HG03135 (cell line): ENCODE measurements at regions not wholly inside any gene's neighbourhood (a gene's known extent, or its start where the extent isn't known, plus 50 kb on each side); places are given as distances from the start of the nearest gene placed in this dataset.

Experiments
- ATAC-seq: cut with Tn5 transposase; IDR thresholded peaks from one replicate; pipeline ENCODE4 v1.9.1; 2021; ENCODE audit warnings: mild to moderate bottlenecking, moderate library complexity; ENCODE audit not compliant: unreplicated experiment

- ATAC-seq = no peak
Observed at GRCh38 chr5:143511736-143512135, 108.2 kb upstream of the NR3C1 start.

GRCh38 chr5:143509758-143510221 is 106.3 kb upstream of the NR3C1 start:
- peak; percentile 87 for ATAC-seq

GRCh38 chr5:143506836-143507552 is 103.5 kb upstream of the NR3C1 start:
- no peak for ATAC-seq

- ATAC-seq = no peak
Observed at GRCh38 chr5:143505934-143506333, 102.4 kb upstream of the NR3C1 start.

GRCh38 chr5:143505354-143505753 is 101.9 kb upstream of the NR3C1 start:
- ATAC-seq = no peak

GRCh38 chr5:143501310-143502044 is 98.0 kb upstream of the NR3C1 start:
- ATAC-seq = no peak

GRCh38 chr5:143499480-143500114 is 96.1 kb upstream of the NR3C1 start:
- no peak for ATAC-seq

GRCh38 chr5:143498821-143499220 is 95.3 kb upstream of the NR3C1 start:
- ATAC-seq = no peak

GRCh38 chr5:143497749-143498148 is 94.3 kb upstream of the NR3C1 start:
- no peak for ATAC-seq

- ATAC-seq = no peak
Observed at GRCh38 chr5:143496943-143497342, 93.5 kb upstream of the NR3C1 start.

GRCh38 chr5:143495821-143496275 is 92.4 kb upstream of the NR3C1 start:
- no peak for ATAC-seq

- no peak for ATAC-seq
Observed at GRCh38 chr5:143495110-143495509, 91.6 kb upstream of the NR3C1 start.

GRCh38 chr5:143494595-143494994 is 91.1 kb upstream of the NR3C1 start:
- ATAC-seq = no peak

GRCh38 chr5:143494162-143494561 is 90.7 kb upstream of the NR3C1 start:
- no peak for ATAC-seq

- ATAC-seq = no peak
Observed at GRCh38 chr5:143492783-143493182, 89.3 kb upstream of the NR3C1 start.

- no peak for ATAC-seq
Observed at GRCh38 chr5:143491646-143492045, 88.2 kb upstream of the NR3C1 start.

GRCh38 chr5:143488381-143488780 is 84.9 kb upstream of the NR3C1 start:
- no peak for ATAC-seq

GRCh38 chr5:143484601-143485000 is 81.1 kb upstream of the NR3C1 start:
- no peak for ATAC-seq

- no peak for ATAC-seq
Observed at GRCh38 chr5:143481697-143482531, 78.4 kb upstream of the NR3C1 start.

GRCh38 chr5:143480001-143480400 is 76.5 kb upstream of the NR3C1 start:
- no peak for ATAC-seq

GRCh38 chr5:143479394-143479793 is 75.9 kb upstream of the NR3C1 start:
- no peak for ATAC-seq
